ENCODE measurements at regions not wholly inside any gene's neighbourhood (a gene's known extent, or its start where the extent isn't known, plus 50 kb on each side); places are given as distances from the start of the nearest gene placed in this dataset.

DNA sequence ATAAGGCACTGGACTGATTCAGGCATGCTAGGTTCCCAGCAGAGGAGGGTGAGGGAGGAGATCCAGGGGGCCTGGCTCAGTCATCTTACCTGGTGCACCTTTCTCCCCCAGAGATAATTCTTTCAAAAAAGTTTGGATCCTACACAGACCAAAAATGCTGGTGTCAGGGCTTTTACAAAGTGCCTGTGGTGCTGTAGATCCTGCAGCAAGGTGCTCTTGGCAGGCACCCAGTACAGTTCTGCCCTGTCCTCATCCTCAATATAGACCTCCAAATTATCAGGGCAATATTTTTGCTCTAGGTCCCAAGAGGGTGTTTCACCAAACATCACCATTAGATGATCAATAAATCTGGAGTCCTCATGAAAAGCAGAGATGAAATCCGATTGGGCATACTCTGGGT is 78.5 kb upstream of the IGFBP3 start:
- no peak for TF ChIP-seq CTCF (IDR thresholded peaks at IDR 0.05)
- TF ChIP-seq POLR2A (IDR thresholded peaks at IDR 0.05), result no peak
